Left lung (tissue), 4 donors: ENCODE measurements at regions not wholly inside any gene's neighbourhood (a gene's known extent, or its start where the extent isn't known, plus 50 kb on each side); places are given as distances from the start of the nearest gene placed in this dataset.

Source experiments
- ATAC-seq: fragments of 200-7000 bp; cut with Tn5 transposase; one replicate; pipeline ENCODE4 v1.9.1; 2020; ENCODE audit warnings: moderate library complexity
- DNase-seq, 4 donors: peaks; one replicate each; pipeline ENCODE4 v3.0.0-alpha.2; 2013 to 2020
- H3K27ac ChIP-seq, 2 donors: fragments of 200-600 bp; sonication (generic) in 1 of 2; one replicate each; pipeline versions ENCODE4 v1.5.0 to v1.8.0; 2020 to 2021
- H3K27me3 ChIP-seq, 2 donors: fragments of 200-600 bp; sonication (generic) in 1 of 2; one replicate each; pipeline versions ENCODE4 v1.5.0 to v1.8.0; 2020 to 2021
- H3K36me3 ChIP-seq, 2 donors: fragments of 200-600 bp; sonication (generic) in 1 of 2; one replicate each; pipeline versions ENCODE4 v1.5.0 to v1.8.0; 2020 to 2021
- H3K4me1 ChIP-seq, 2 donors: fragments of 200-600 bp; one replicate each; pipeline ENCODE4 v1.8.0; 2021
- H3K4me3 ChIP-seq, 2 donors: fragments of 200-600 bp; sonication (generic) in 1 of 2; one replicate each; pipeline versions ENCODE4 v1.5.0 to v1.8.0; 2020 to 2021; ENCODE audit warnings: mild to moderate bottlenecking in 1 of 2
- H3K9me3 ChIP-seq, 2 donors: fragments of 200-600 bp; sonication (generic) in 1 of 2; one replicate each; pipeline versions ENCODE4 v1.5.0 to v1.8.0; 2020 to 2021
- CTCF ChIP-seq, 2 donors: fragments of 200-600 bp; sonication (generic) in 1 of 2; IDR thresholded peaks; one replicate each; pipeline versions ENCODE4 v1.5.0 to v1.8.0; 2021; ENCODE audit warnings: antibody characterized with exemption in 2 of 2
- intact Hi-C, 2 donors: fragments of 100-400 bp; cut with DNase I; formaldehyde crosslinking; loops; one replicate each; pipeline versions ENCODE4 v1.11.2 to v1.14.2; 2022
- donor health status: DM: no; HTN: yes; CAD: no.
- donor health status: DM: no; HTN: no; CAD: no.

- Histone ChIP-seq H3K36me3 (peaks cover 0 to 5% of the 10 kb centered on the region in 2 donors), H3K4me1 (peaks cover 3 to 8% of the 10 kb centered on the region in 2 donors), H3K4me3 (no peak overlapping the region), H3K27me3 (peaks cover 0 to 12% of the 10 kb centered on the region in 2 donors), H3K27ac (no peak overlapping the region), H3K9me3 (peaks cover 5 to 19% of the 10 kb centered on the region in 2 donors)
- no peak for ATAC-seq
- DNase-seq: peak in 1 of 4 donors; percentile 45
- intact Hi-C loops: no loop called here
- TF ChIP-seq CTCF (IDR thresholded peaks at IDR 0.05): no peak
These were observed 68.8 kb upstream of the CIBAR2 start for GRCh38 chr16:85180827-85181738.

- H3K4me3 ChIP-seq: no peak overlapping the region
- peaks cover 0 to 5% of the 10 kb centered on the region in 2 donors for H3K36me3 ChIP-seq
- no peak for TF ChIP-seq CTCF (IDR thresholded peaks at IDR 0.05)
- DNase-seq (peak in 1 of 4 donors; percentile 58), ATAC-seq (no peak)
- H3K27ac ChIP-seq: no peak overlapping the region
- H3K4me1 ChIP-seq: peaks cover 3 to 4% of the 10 kb centered on the region in 2 donors
- intact Hi-C loops: no loop called here
- H3K9me3 ChIP-seq: peaks cover 5 to 19% of the 10 kb centered on the region in 2 donors
- H3K27me3 ChIP-seq: peaks cover 0 to 5% of the 10 kb centered on the region in 2 donors
These were observed 69.5 kb upstream of the CIBAR2 start for GRCh38 chr16:85181739-85182129.

- Histone ChIP-seq H3K36me3 (peaks cover 0 to 5% of the 10 kb centered on the region in 2 donors), H3K9me3 (peaks cover 5 to 19% of the 10 kb centered on the region in 2 donors), H3K27me3 (no peaks in the 10 kb centered on the region), H3K4me1 (peaks cover 0 to 3% of the 10 kb centered on the region in 2 donors), H3K4me3 (no peak overlapping the region), H3K27ac (no peak overlapping the region)
- DNase-seq (peak in 1 of 4 donors; percentile 30), ATAC-seq (no peak)
- no peak for TF ChIP-seq CTCF (IDR thresholded peaks at IDR 0.05)
- intact Hi-C loops: no loop called here
These were observed 70.0 kb upstream of the CIBAR2 start for GRCh38 chr16:85182286-85182685.

- ATAC-seq: no peak
- H3K4me1 ChIP-seq: peaks cover 0 to 3% of the 10 kb centered on the region in 2 donors
- H3K27ac ChIP-seq: no peak overlapping the region
- H3K9me3 ChIP-seq: peaks cover 5 to 19% of the 10 kb centered on the region in 2 donors
- intact Hi-C loops: no loop called here
- H3K4me3 ChIP-seq: no peak overlapping the region
- no peaks in the 10 kb centered on the region for H3K27me3 ChIP-seq
- peak in 1 of 4 donors; percentile 30 for DNase-seq
- peaks cover 0 to 5% of the 10 kb centered on the region in 2 donors for H3K36me3 ChIP-seq
- TF ChIP-seq CTCF (IDR thresholded peaks at IDR 0.05): no peak
These were observed 70.5 kb upstream of the CIBAR2 start for GRCh38 chr16:85182774-85183173.

- intact Hi-C loops: no loop called here
- TF ChIP-seq CTCF (IDR thresholded peaks at IDR 0.05): no peak
- Histone ChIP-seq H3K27ac (no peak overlapping the region), H3K9me3 (peaks cover 5 to 19% of the 10 kb centered on the region in 2 donors), H3K4me1 (peaks cover 0 to 3% of the 10 kb centered on the region in 2 donors), H3K36me3 (peaks cover 0 to 5% of the 10 kb centered on the region in 2 donors), H3K4me3 (no peak overlapping the region), H3K27me3 (no peaks in the 10 kb centered on the region)
- DNase-seq (no peak), ATAC-seq (no peak)
These were observed 71.3 kb upstream of the CIBAR2 start for GRCh38 chr16:85183564-85183963.
